ENCODE measurements at regions not wholly inside any gene's neighbourhood (a gene's known extent, or its start where the extent isn't known, plus 50 kb on each side); places are given as distances from the start of the nearest gene placed in this dataset.

GRCh38 chr14:26078561-26078960, 519.3 kb downstream of the NOVA1 start:
- no peak for TF ChIP-seq FOSL2 (IDR thresholded peaks at IDR 0.05)
- TF ChIP-seq FOSL2 (CRISPR knock-in tag; IDR thresholded peaks at IDR 0.05): no peak
- TF ChIP-seq JUN (IDR thresholded peaks at IDR 0.05): no peak
- no peak for TF ChIP-seq CHD2 (IDR thresholded peaks at IDR 0.05; ENCODE audit: low read length, partially characterized antibody)
- TF ChIP-seq POLR2A (IDR thresholded peaks at IDR 0.05; ENCODE audit: low read length): no peak
- TF ChIP-seq ELK1 (IDR thresholded peaks at IDR 0.05; ENCODE audit: low read depth, low read length): no peak
- TF ChIP-seq CTCF (IDR thresholded peaks at IDR 0.05): no peak
- TF ChIP-seq HMGXB4 (CRISPR knock-in tag; IDR thresholded peaks at IDR 0.05; ENCODE audit: borderline replicate concordance): no peak
- TF ChIP-seq EHMT2 (IDR thresholded peaks at IDR 0.05; ENCODE audit: low read depth): no peak
- TF ChIP-seq CEBPB (IDR thresholded peaks at IDR 0.05): no peak
- no peak for TF ChIP-seq RAD21 (conservative IDR thresholded peaks at IDR 0.05 in 1 of 2, IDR thresholded peaks at IDR 0.05 in 1 of 2)
- TF ChIP-seq USF2 (IDR thresholded peaks at IDR 0.05): no peak

All from A549 (cell line).